Right renal pelvis (tissue), 4 donors: ENCODE measurements at regions not wholly inside any gene's neighbourhood (a gene's known extent, or its start where the extent isn't known, plus 50 kb on each side); places are given as distances from the start of the nearest gene placed in this dataset.
"Not testable (repeated sequence)": the region's sequence is repeated elsewhere in the genome, so short reads cannot be mapped to it uniquely, and the experiment has no call there.

Experiments used
- DNase-seq, 4 donors: peaks; one replicate each; pipeline ENCODE4 v3.0.0-alpha.2; 2013; ENCODE audit warnings: low read depth in 4 of 4, low spot score in 3 of 4, missing footprints in 1 of 4

- no peak for DNase-seq
These were observed 157.7 kb downstream of the GJA1 start for GRCh38 chr6:121593011-121593641.

DNA sequence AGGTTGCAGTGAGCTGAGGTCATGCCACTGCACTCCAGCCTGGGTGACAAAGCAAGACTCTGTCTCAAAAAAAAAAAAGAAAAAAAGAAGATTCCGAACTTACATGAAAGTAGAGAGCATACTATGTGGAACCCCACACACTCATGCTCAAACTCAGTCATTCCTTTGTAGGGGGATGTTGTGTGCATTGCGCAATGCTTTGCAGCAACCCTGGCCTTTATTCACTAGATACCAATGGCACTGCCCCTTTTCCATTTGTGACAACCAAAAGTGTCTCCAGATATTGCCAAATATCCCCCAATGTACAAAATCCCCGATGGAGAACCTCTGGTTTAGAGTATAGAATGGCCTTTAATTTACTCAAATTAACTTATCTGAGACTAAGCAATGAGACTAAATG, 158.6 kb downstream of the GJA1 start:
- no peak for DNase-seq

- DNase-seq = no peak
These were observed 160.2 kb downstream of the GJA1 start for GRCh38 chr6:121595646-121596045.

DNA sequence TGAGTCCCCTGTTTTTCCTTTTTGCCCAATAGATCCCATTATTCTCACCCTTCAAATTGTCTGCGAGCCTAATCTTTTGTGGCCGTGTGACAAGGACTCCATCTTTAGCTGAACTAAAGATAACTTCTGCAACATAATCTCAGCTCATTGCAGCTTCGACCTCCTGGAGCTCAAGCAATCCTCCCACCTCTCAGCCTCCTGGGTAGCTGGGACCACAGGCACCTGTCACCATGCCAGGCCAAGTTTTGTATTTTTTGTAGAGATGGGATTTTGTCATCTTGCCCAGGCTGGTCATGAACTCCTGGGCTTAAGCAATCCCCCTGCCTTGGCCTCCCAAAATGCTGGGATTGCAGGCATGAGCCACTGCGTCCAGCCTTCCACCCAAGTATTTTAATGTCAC, 161.0 kb downstream of the GJA1 start:
- DNase-seq = no peak

- no peak for DNase-seq
These were observed 162.2 kb downstream of the GJA1 start for GRCh38 chr6:121597654-121598053.

- DNase-seq = not testable (repeated sequence)
These were observed 163.9 kb downstream of the GJA1 start for GRCh38 chr6:121599331-121599730.

- DNase-seq = no peak
These were observed 165.1 kb downstream of the GJA1 start for GRCh38 chr6:121600389-121601168.

DNA sequence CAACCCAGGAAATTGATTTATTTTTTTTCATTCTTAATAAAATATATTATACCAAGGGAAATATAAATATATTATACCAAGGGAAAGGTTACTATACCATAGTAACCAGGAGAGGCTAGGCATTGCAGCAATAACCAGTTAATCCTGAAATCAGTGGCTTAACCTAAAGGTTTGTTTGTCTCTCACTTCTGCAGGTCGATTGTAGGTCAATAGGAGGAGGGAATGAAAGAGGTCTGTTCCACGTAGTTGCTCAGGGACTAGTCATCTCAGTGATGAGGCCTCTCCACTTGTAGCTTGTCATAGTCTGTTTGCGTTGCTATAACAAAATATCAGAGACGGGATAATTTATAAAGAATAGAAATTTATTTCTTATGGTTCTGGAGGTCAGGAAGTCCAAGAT, 168.0 kb downstream of the GJA1 start:
- no peak for DNase-seq

- DNase-seq = no peak
These were observed 172.3 kb downstream of the GJA1 start for GRCh38 chr6:121607721-121608120.

- no peak for DNase-seq
These were observed 172.8 kb downstream of the GJA1 start for GRCh38 chr6:121608270-121608669.

GRCh38 chr6:121609281-121609680, 173.8 kb downstream of the GJA1 start:
- DNase-seq = no peak

GRCh38 chr6:121612927-121613326, 177.5 kb downstream of the GJA1 start:
- DNase-seq = no peak

DNA sequence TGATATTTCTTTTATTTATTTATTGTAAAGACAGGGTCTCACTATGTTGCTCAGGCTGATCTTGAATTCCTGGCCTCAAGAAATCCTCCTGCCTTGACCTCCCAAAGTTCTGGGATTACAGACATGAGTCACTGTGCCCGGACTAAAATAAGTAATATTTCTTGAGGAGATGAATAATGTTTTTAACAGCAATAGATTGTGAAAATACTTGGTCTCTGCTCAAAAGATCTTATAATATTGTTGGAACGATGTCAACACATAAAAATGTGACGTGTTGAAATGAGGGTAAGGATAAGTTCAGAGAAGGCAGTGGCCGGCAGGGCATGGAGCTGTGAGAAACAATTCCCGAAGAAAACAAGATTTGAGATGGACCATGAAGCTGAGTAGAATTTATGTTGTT, 178.7 kb downstream of the GJA1 start:
- no peak for DNase-seq

- DNase-seq = no peak
These were observed 180.0 kb downstream of the GJA1 start for GRCh38 chr6:121615493-121615892.

DNA sequence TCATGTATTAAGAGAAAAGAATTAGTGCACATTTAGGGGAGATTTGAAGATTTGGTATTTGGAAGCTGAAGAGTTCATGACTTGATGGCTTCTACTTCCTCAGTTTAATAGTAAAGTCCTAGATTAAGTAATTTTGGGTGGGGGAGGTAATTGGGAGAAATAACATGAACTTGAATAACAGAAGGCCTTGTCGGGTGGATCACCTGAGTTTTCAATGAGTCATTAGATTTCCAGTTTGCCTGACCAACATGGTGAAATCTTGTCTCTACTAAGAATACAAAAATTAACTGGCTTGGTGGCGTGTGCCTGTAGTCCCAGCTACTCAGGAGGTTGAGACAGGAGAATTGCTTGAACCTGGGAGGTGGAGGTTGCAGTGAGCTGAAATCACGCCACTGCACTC, 181.0 kb downstream of the GJA1 start:
- no peak for DNase-seq

- DNase-seq = no peak
These were observed 181.9 kb downstream of the GJA1 start for GRCh38 chr6:121617388-121617787.

DNA sequence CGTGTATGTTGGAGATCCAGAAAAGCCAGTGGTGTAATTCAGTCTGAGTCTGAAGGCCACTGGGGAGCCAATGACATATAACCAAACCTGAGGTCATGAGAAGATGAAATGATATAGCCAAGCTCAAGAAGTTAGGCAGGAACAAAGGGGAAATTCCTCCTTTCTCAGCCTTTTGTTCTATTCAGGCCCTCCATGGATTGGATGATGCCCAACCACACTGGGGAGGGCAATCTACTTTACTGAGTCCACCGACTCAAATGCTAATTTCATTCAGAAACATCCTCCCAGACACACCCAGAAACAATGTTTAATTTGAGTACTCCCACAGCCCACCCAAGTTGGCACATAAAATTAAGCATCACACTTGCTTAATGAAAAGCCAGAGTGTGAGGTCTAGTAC, 183.6 kb downstream of the GJA1 start:
- no peak for DNase-seq

DNA sequence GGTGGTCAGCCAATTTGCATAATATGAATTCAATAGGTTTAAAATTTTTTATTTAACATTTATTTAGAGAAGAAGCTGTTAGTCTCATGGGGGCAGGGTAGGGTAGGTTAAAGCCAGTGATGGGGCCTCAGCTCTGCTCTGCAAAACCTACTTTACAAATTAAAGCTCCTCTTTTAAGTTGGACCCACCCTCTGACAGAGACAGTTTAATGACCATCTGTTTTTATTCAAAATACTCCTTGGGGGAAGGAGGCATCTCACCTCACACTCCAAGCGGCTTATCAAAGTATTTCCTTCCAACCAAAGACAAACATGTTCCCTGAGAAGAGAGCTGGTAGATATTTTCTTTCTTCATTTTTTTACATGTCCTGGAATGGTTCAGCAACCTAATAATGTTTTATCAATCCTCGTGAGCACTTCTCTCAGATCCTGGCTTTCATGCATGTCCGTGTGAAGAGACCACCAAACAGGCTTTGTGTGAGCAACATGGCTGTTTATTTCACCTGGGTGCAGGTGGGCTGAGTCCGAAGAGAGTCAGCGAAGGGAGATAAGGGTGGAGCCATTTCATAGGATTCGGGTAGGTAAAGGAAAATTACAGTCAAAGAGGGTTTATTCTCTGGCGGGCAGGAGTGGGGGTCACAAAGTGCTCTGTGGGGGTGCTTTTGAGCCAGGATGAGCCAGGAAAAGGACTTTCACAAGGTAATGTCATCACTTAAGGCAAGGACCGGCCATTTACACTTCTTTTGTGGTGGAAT, 184.7 kb downstream of the GJA1 start:
- DNase-seq = no peak

GRCh38 chr6:121627761-121628160, 192.3 kb downstream of the GJA1 start:
- DNase-seq = no peak

- no peak for DNase-seq
These were observed 195.3 kb downstream of the GJA1 start for GRCh38 chr6:121630716-121631115.

GRCh38 chr6:121631752-121632151, 196.3 kb downstream of the GJA1 start:
- not testable (repeated sequence) for DNase-seq

DNA sequence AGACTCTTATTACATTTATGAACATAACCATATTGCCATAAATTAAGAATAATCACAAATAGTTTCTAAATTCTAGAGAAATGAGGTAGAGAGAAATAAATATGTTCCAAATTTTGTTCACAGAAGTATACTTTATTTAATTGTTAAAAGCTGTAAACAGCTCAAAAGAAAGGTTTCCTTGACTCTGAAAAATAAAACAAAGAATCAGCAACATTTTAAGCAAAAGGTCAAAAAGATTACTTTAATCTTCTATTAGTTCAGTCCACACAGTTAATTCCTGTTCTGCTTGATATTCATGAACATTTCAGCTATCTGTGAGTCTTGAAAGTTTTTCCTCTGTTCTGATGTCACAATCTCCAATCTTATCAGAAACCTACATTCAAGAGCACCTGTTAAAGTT, 197.9 kb downstream of the GJA1 start:
- DNase-seq = no peak
